Panc1 (cell line): ENCODE measurements at regions not wholly inside any gene's neighbourhood (a gene's known extent, or its start where the extent isn't known, plus 50 kb on each side); places are given as distances from the start of the nearest gene placed in this dataset.

ENCODE experiments used
- ATAC-seq: fragments of 200-7000 bp; cut with Tn5 transposase; 2 replicates; pipeline ENCODE4 v1.9.1; 2020; ENCODE audit warnings: mild to moderate bottlenecking, moderate library complexity
- BruUV-seq: library from RNA; stranded (reverse); fragments of 400-500 nt; replicated peaks from 2 replicates; lab custom pipeline; 2021; lab: Mats Ljungman, UMichigan
- CTCF ChIA-PET: fragments of 300-600 bp; sonication (Branson Sonifier 250); formaldehyde crosslinking; loops from one replicate; lab custom pipeline; 2022; ENCODE audit warnings: antibody characterized with exemption; lab: Charles Lee
- POLR2A ChIA-PET: fragments of 300-600 bp; sonication (Branson Sonifier 250); formaldehyde crosslinking; loops from one replicate; lab custom pipeline; 2022; ENCODE audit warnings: antibody characterized with exemption; lab: Charles Lee
- DNase-seq: peaks from one replicate; pipeline ENCODE4 v3.0.0-alpha.2; 2010; ENCODE audit warnings: low read depth, low spot score
- H3K27ac ChIP-seq: 2 replicates; pipeline ENCODE4 v1.5.1; 2011; ENCODE audit warnings: mild to moderate bottlenecking, low read length, inconsistent platforms
- H3K27me3 ChIP-seq: fragments of 200-500 bp; sonication (Bioruptor generic); 2 replicates; pipeline ENCODE4 v1.6.0; 2014; ENCODE audit warnings: low read length, inconsistent platforms; ENCODE audit not compliant: control insufficient read depth, insufficient read depth
- H3K36me3 ChIP-seq: fragments of 200-500 bp; sonication (Bioruptor generic); 2 replicates; pipeline ENCODE4 v1.5.1; 2014; ENCODE audit warnings: inconsistent platforms, mild to moderate bottlenecking, low read length, moderate library complexity; ENCODE audit not compliant: control insufficient read depth, insufficient read depth
- H3K4me1 ChIP-seq: 2 replicates; pipeline ENCODE4 v1.5.1; 2011; ENCODE audit warnings: inconsistent platforms, mild to moderate bottlenecking, low read length, moderate library complexity; ENCODE audit not compliant: control insufficient read depth, insufficient read depth
- H3K4me3 ChIP-seq, 2 experiments: 2 replicates each; pipeline ENCODE4 v1.5.1; 2011 to 2012; ENCODE audit warnings: low read depth in 2 of 2, low read length in 2 of 2, mild to moderate bottlenecking in 2 of 2, inconsistent platforms in 1 of 2, moderate library complexity in 1 of 2
- H3K9me3 ChIP-seq: fragments of 200-500 bp; sonication (Bioruptor generic); 2 replicates; pipeline ENCODE4 v1.5.1; 2014; ENCODE audit warnings: low read depth, mild to moderate bottlenecking, inconsistent platforms, low read length, moderate library complexity; ENCODE audit not compliant: control insufficient read depth, insufficient read depth
- POLR2AphosphoS5 ChIP-seq: IDR thresholded peaks from 2 replicates; pipeline ENCODE4 v1.6.1; 2012; ENCODE audit warnings: mild to moderate bottlenecking, low read depth, low read length, moderate library complexity
- SIN3A ChIP-seq: IDR thresholded peaks from 2 replicates; pipeline ENCODE4 v1.6.1; 2012; ENCODE audit warnings: low read depth, mild to moderate bottlenecking, low read length, moderate library complexity, borderline replicate concordance; ENCODE audit not compliant: insufficient read depth
- TCF7L2 ChIP-seq: IDR thresholded peaks from 2 replicates; pipeline ENCODE4 v1.6.1; 2011; ENCODE audit warnings: mild to moderate bottlenecking, low read depth, low read length, inconsistent platforms
- in situ Hi-C: cut with HindIII; loops from 2 replicates; pipeline ENCODE4 v1.10.0; 2016; ENCODE audit warnings: low sequenced_read_pairs, low pct_unique_long_range_greater_than_20kb
- intact Hi-C: fragments of 100-400 bp; cut with micrococcal nuclease; formaldehyde crosslinking; loops from one replicate; pipeline ENCODE4 v1.10.0; 2022; ENCODE audit not compliant: unreplicated experiment
- TF ChIP-seq, protein P1 (sequence below), 2 experiments: IDR thresholded peaks; 2 replicates each; pipeline ENCODE4 v1.6.1; 2011 to 2012; ENCODE audit warnings: low read depth in 2 of 2, control low read depth in 1 of 2, low read length in 1 of 2, mild to moderate bottlenecking in 1 of 2, moderate library complexity in 1 of 2; ENCODE audit not compliant: insufficient read depth in 1 of 2
- TF ChIP-seq, protein P2 (sequence below): fragments of 450-650 bp; IDR thresholded peaks from 2 replicates; pipeline ENCODE4 v1.5.1; 2017; ENCODE audit warnings: mild to moderate bottlenecking

DNA sequence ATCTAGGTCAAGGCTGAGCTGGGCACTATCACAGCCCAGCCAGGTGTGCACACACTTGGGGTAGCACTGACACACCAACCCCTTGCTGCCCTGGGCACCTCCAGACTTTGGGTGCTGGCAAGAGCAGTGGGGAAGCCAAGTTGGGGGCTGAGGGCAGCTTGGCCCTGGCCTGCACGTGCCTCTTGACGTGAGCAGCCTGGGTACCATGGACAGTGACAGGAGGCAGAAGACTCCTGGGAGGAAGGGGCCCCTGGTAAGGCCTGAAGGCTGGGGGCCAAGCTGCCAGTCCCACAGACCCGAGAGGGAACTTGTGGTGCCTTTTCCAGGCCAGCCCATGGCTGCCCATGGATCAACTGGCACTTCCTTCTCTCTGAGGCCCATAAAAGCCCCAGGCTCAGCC lies 124.1 kb upstream of the SFSWAP start:
- H3K27ac ChIP-seq, result no peak overlapping the region
- H3K36me3 ChIP-seq, result no peaks in the 10 kb centered on the region
- no peak overlapping the region for H3K4me3 ChIP-seq
- DNase-seq (no peak), ATAC-seq (no peak)
- no TSS peak for BruUV-seq
- H3K27me3 ChIP-seq, result peaks cover 6% of the 10 kb centered on the region
- in situ Hi-C loops, result no loop called here
- TF ChIP-seq, protein P1, sequence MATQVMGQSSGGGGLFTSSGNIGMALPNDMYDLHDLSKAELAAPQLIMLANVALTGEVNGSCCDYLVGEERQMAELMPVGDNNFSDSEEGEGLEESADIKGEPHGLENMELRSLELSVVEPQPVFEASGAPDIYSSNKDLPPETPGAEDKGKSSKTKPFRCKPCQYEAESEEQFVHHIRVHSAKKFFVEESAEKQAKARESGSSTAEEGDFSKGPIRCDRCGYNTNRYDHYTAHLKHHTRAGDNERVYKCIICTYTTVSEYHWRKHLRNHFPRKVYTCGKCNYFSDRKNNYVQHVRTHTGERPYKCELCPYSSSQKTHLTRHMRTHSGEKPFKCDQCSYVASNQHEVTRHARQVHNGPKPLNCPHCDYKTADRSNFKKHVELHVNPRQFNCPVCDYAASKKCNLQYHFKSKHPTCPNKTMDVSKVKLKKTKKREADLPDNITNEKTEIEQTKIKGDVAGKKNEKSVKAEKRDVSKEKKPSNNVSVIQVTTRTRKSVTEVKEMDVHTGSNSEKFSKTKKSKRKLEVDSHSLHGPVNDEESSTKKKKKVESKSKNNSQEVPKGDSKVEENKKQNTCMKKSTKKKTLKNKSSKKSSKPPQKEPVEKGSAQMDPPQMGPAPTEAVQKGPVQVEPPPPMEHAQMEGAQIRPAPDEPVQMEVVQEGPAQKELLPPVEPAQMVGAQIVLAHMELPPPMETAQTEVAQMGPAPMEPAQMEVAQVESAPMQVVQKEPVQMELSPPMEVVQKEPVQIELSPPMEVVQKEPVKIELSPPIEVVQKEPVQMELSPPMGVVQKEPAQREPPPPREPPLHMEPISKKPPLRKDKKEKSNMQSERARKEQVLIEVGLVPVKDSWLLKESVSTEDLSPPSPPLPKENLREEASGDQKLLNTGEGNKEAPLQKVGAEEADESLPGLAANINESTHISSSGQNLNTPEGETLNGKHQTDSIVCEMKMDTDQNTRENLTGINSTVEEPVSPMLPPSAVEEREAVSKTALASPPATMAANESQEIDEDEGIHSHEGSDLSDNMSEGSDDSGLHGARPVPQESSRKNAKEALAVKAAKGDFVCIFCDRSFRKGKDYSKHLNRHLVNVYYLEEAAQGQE (IDR thresholded peaks at IDR 0.05; ENCODE audit: insufficient read depth in 1 of 2, low read depth in 2 of 2, low read length in 1 of 2), result peak; percentile 53 to 67; a peak in 2 of 4 replicates
- no peak for TF ChIP-seq POLR2AphosphoS5
- H3K9me3 ChIP-seq, result no peaks in the 10 kb centered on the region; the same call in 1 of the 2 replicates
- intact Hi-C loops, result no loop called here
- ChIA-PET CTCF (no interaction called here), POLR2A (interaction anchor here (0.6 kb wide), 1 partner anchor 9 kb away, joined by 3 read pairs; no protein-coding TSS in a partner anchor)
- H3K4me1 ChIP-seq, result no peaks in the 10 kb centered on the region

DNA sequence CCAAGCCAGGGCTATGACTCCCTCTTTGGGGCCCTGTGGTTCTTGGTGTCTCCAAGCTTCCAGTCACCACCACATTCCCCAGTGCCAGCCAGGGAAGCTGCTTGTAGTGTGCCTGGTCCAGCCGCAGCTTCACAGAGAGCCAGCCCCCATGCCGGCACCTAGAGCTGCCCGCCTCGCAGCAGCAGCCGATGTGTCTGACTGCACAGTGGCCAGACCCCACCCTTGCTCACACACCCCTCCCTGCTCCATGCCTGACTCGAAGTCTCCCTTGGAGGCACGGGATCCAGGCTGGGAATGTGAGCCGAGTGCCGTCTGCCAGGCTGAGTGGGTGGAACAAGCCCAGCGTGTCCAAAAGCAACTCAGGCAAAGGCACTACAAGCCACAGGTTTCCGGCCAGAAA lies 123.3 kb upstream of the SFSWAP start:
- ChIA-PET CTCF (no interaction called here), POLR2A (no interaction called here)
- ATAC-seq (no peak), DNase-seq (no peak)
- peaks cover 6% of the 10 kb centered on the region for H3K27me3 ChIP-seq
- intact Hi-C loops, result no loop called here
- no peaks in the 10 kb centered on the region; the same call in 1 of the 2 replicates for H3K9me3 ChIP-seq
- H3K4me1 ChIP-seq, result no peaks in the 10 kb centered on the region
- no peak overlapping the region for H3K27ac ChIP-seq
- no peak overlapping the region for H3K4me3 ChIP-seq
- no peak for TF ChIP-seq POLR2AphosphoS5
- TF ChIP-seq SIN3A, result no peak
- TF ChIP-seq, protein P2, sequence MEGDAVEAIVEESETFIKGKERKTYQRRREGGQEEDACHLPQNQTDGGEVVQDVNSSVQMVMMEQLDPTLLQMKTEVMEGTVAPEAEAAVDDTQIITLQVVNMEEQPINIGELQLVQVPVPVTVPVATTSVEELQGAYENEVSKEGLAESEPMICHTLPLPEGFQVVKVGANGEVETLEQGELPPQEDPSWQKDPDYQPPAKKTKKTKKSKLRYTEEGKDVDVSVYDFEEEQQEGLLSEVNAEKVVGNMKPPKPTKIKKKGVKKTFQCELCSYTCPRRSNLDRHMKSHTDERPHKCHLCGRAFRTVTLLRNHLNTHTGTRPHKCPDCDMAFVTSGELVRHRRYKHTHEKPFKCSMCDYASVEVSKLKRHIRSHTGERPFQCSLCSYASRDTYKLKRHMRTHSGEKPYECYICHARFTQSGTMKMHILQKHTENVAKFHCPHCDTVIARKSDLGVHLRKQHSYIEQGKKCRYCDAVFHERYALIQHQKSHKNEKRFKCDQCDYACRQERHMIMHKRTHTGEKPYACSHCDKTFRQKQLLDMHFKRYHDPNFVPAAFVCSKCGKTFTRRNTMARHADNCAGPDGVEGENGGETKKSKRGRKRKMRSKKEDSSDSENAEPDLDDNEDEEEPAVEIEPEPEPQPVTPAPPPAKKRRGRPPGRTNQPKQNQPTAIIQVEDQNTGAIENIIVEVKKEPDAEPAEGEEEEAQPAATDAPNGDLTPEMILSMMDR, result no peak
- TF ChIP-seq, protein P1 (IDR thresholded peaks at IDR 0.05; ENCODE audit: insufficient read depth in 1 of 2, low read depth in 2 of 2, low read length in 1 of 2), result no peak
- no peak for TF ChIP-seq TCF7L2
- BruUV-seq, result no TSS peak
- in situ Hi-C loops, result no loop called here
- H3K36me3 ChIP-seq, result no peaks in the 10 kb centered on the region
